SJCRH30 (cell line): ENCODE measurements at regions not wholly inside any gene's neighbourhood (a gene's known extent, or its start where the extent isn't known, plus 50 kb on each side); places are given as distances from the start of the nearest gene placed in this dataset.
"Not testable (repeated sequence)": the region's sequence is repeated elsewhere in the genome, so short reads cannot be mapped to it uniquely, and the experiment has no call there.

Experiments
- DNase-seq, 2 experiments: peaks; one replicate each; pipeline ENCODE4 v3.0.0-alpha.2; 2015 to 2020
- H3K27ac ChIP-seq: fragments of 250-450 bp; sonication (Bioruptor Pico); 2 replicates; pipeline ENCODE4 v1.5.1; 2020; ENCODE audit warnings: mild to moderate bottlenecking, moderate library complexity
- H3K27me3 ChIP-seq: fragments of 250-450 bp; sonication (Bioruptor Pico); 2 replicates; pipeline ENCODE4 v1.5.1; 2020; ENCODE audit warnings: mild to moderate bottlenecking, moderate library complexity
- H3K36me3 ChIP-seq: fragments of 250-450 bp; sonication (Bioruptor Pico); 2 replicates; pipeline ENCODE4 v1.5.1; 2020; ENCODE audit warnings: mild to moderate bottlenecking, moderate library complexity
- H3K4me1 ChIP-seq: fragments of 250-450 bp; sonication (Bioruptor Pico); 2 replicates; pipeline ENCODE4 v1.5.1; 2020; ENCODE audit warnings: mild to moderate bottlenecking, moderate library complexity
- H3K4me3 ChIP-seq: fragments of 250-450 bp; sonication (Bioruptor Pico); 2 replicates; pipeline ENCODE4 v1.5.1; 2020; ENCODE audit warnings: mild to moderate bottlenecking, moderate library complexity
- H3K9me3 ChIP-seq: fragments of 250-450 bp; sonication (Bioruptor Pico); replicated peaks from 2 replicates; pipeline ENCODE4 v1.5.1; 2020; ENCODE audit warnings: mild to moderate bottlenecking, moderate library complexity

- Histone ChIP-seq H3K4me3 (no peak overlapping the region), H3K27me3 (no peaks in the 10 kb centered on the region), H3K36me3 (no peaks in the 10 kb centered on the region), H3K27ac (no peak overlapping the region), H3K9me3 (no peaks in the 10 kb centered on the region), H3K4me1 (no peaks in the 10 kb centered on the region)
- DNase-seq, result no peak
These were observed 56.5 kb downstream of the KCTD12 start for GRCh38 chr13:76829572-76830327.

- Histone ChIP-seq H3K4me3 (no peak overlapping the region), H3K27ac (no peak overlapping the region), H3K36me3 (no peaks in the 10 kb centered on the region), H3K27me3 (no peaks in the 10 kb centered on the region), H3K4me1 (no peaks in the 10 kb centered on the region), H3K9me3 (no peaks in the 10 kb centered on the region)
- DNase-seq, result no peak
These were observed 57.9 kb downstream of the KCTD12 start for GRCh38 chr13:76828316-76828741.

GRCh38 chr13:76826527-76826926 is 59.7 kb downstream of the KCTD12 start:
- H3K4me3 ChIP-seq, result no peak overlapping the region
- H3K27ac ChIP-seq, result no peak overlapping the region

GRCh38 chr13:76825430-76825829 is 60.8 kb downstream of the KCTD12 start:
- no peaks in the 10 kb centered on the region for H3K36me3 ChIP-seq
- no peak for DNase-seq
- H3K9me3 ChIP-seq, result no peaks in the 10 kb centered on the region; the same call in 1 of the 2 replicates
- H3K4me1 ChIP-seq, result no peaks in the 10 kb centered on the region
- H3K27me3 ChIP-seq, result no peaks in the 10 kb centered on the region
- no peak overlapping the region for H3K27ac ChIP-seq
- H3K4me3 ChIP-seq, result no peak overlapping the region

More at GRCh38 chr13:76826527-76826926, 59.7 kb downstream of the KCTD12 start:
- Histone ChIP-seq H3K4me1 (no peaks in the 10 kb centered on the region), H3K9me3 (no peaks in the 10 kb centered on the region; the same call in 1 of the 2 replicates), H3K27me3 (no peaks in the 10 kb centered on the region), H3K36me3 (no peaks in the 10 kb centered on the region)
- DNase-seq, result no peak

GRCh38 chr13:76823969-76824368 is 62.2 kb downstream of the KCTD12 start:
- Histone ChIP-seq H3K4me1 (no peaks in the 10 kb centered on the region), H3K27me3 (no peaks in the 10 kb centered on the region), H3K27ac (no peak overlapping the region), H3K36me3 (no peaks in the 10 kb centered on the region), H3K9me3 (no peaks in the 10 kb centered on the region; the same call in 1 of the 2 replicates), H3K4me3 (no peak overlapping the region)
- DNase-seq, result no peak

- H3K27me3 ChIP-seq, result no peaks in the 10 kb centered on the region
- H3K36me3 ChIP-seq, result no peaks in the 10 kb centered on the region
- H3K27ac ChIP-seq, result no peak overlapping the region
- no peak overlapping the region for H3K4me3 ChIP-seq
- no peaks in the 10 kb centered on the region; the same call in 1 of the 2 replicates for H3K9me3 ChIP-seq
- no peak for DNase-seq
- H3K4me1 ChIP-seq, result no peaks in the 10 kb centered on the region
These were observed 63.4 kb downstream of the KCTD12 start for GRCh38 chr13:76822698-76823267.

- not testable (repeated sequence) for DNase-seq, H3K27ac ChIP-seq
These were observed 65.0 kb downstream of the KCTD12 start for GRCh38 chr13:76821222-76821621.

GRCh38 chr13:76820759-76821158 is 65.4 kb downstream of the KCTD12 start:
- H3K27ac ChIP-seq, result no peak overlapping the region
- no peaks in the 10 kb centered on the region for H3K27me3 ChIP-seq
- no peak overlapping the region for H3K4me3 ChIP-seq
- H3K9me3 ChIP-seq, result no peaks in the 10 kb centered on the region; the same call in 1 of the 2 replicates
- H3K36me3 ChIP-seq, result no peaks in the 10 kb centered on the region
- no peaks in the 10 kb centered on the region for H3K4me1 ChIP-seq
- DNase-seq, result no peak

More at GRCh38 chr13:76821222-76821621, 65.0 kb downstream of the KCTD12 start:
- H3K4me1 ChIP-seq, H3K27me3 ChIP-seq, H3K36me3 ChIP-seq, H3K4me3 ChIP-seq, H3K9me3 ChIP-seq: not testable (repeated sequence)

- DNase-seq, result no peak
These were observed 69.8 kb downstream of the KCTD12 start for GRCh38 chr13:76816394-76816793.

GRCh38 chr13:76815344-76815743 is 70.9 kb downstream of the KCTD12 start:
- H3K9me3 ChIP-seq, result no peaks in the 10 kb centered on the region
- no peaks in the 10 kb centered on the region for H3K4me1 ChIP-seq
- H3K27me3 ChIP-seq, result no peaks in the 10 kb centered on the region
- H3K36me3 ChIP-seq, result no peaks in the 10 kb centered on the region
- DNase-seq, result no peak
- H3K4me3 ChIP-seq, result no peak overlapping the region
- no peak overlapping the region for H3K27ac ChIP-seq

More at GRCh38 chr13:76816394-76816793, 69.8 kb downstream of the KCTD12 start:
- H3K36me3 ChIP-seq, result no peaks in the 10 kb centered on the region
- no peaks in the 10 kb centered on the region for H3K4me1 ChIP-seq
- H3K4me3 ChIP-seq, result no peak overlapping the region
- H3K9me3 ChIP-seq, result no peaks in the 10 kb centered on the region
- no peak overlapping the region for H3K27ac ChIP-seq
- H3K27me3 ChIP-seq, result no peaks in the 10 kb centered on the region

GRCh38 chr13:76813891-76814290 is 72.3 kb downstream of the KCTD12 start:
- Histone ChIP-seq H3K4me1 (no peaks in the 10 kb centered on the region), H3K27ac (no peak overlapping the region), H3K36me3 (no peaks in the 10 kb centered on the region), H3K27me3 (no peaks in the 10 kb centered on the region), H3K9me3 (no peaks in the 10 kb centered on the region), H3K4me3 (no peak overlapping the region)
- no peak for DNase-seq

- H3K36me3 ChIP-seq, result no peaks in the 10 kb centered on the region
- H3K4me3 ChIP-seq, result no peak overlapping the region
- no peak for DNase-seq
- no peak overlapping the region for H3K27ac ChIP-seq
- no peaks in the 10 kb centered on the region for H3K4me1 ChIP-seq
- H3K9me3 ChIP-seq, result no peaks in the 10 kb centered on the region
- H3K27me3 ChIP-seq, result no peaks in the 10 kb centered on the region
These were observed 73.1 kb downstream of the KCTD12 start for GRCh38 chr13:76813000-76813691.

GRCh38 chr13:76812206-76812897 is 73.9 kb downstream of the KCTD12 start:
- no peaks in the 10 kb centered on the region for H3K27me3 ChIP-seq
- no peaks in the 10 kb centered on the region for H3K4me1 ChIP-seq
- no peaks in the 10 kb centered on the region for H3K36me3 ChIP-seq
- H3K9me3 ChIP-seq, result no peaks in the 10 kb centered on the region
- no peak for DNase-seq
- no peak overlapping the region for H3K27ac ChIP-seq
- H3K4me3 ChIP-seq, result no peak overlapping the region

- H3K27me3 ChIP-seq, result no peaks in the 10 kb centered on the region
- no peaks in the 10 kb centered on the region for H3K4me1 ChIP-seq
- no peak overlapping the region for H3K27ac ChIP-seq
- no peak for DNase-seq
- H3K36me3 ChIP-seq, result no peaks in the 10 kb centered on the region
- H3K4me3 ChIP-seq, result no peak overlapping the region
- no peaks in the 10 kb centered on the region for H3K9me3 ChIP-seq
These were observed 76.8 kb downstream of the KCTD12 start for GRCh38 chr13:76809389-76809788.

GRCh38 chr13:76808927-76809326 is 77.3 kb downstream of the KCTD12 start:
- Histone ChIP-seq H3K27me3 (no peaks in the 10 kb centered on the region), H3K36me3 (no peaks in the 10 kb centered on the region), H3K27ac (no peak overlapping the region), H3K9me3 (no peaks in the 10 kb centered on the region), H3K4me3 (no peak overlapping the region), H3K4me1 (no peaks in the 10 kb centered on the region)
- DNase-seq, result no peak
